GM23338 (cell line): ENCODE measurements at regions not wholly inside any gene's neighbourhood (a gene's known extent, or its start where the extent isn't known, plus 50 kb on each side); places are given as distances from the start of the nearest gene placed in this dataset.

Experiments used
- CREB1 ChIP-seq: fragments of 250-450 bp; sonication (Bioruptor Pico); IDR thresholded peaks from 2 replicates; pipeline ENCODE4 v1.5.0; 2020; ENCODE audit warnings: low read depth, mild to moderate bottlenecking, moderate library complexity
- CTCF ChIP-seq, 2 experiments: fragments of 200-600 bp in 1 of 2; sonication (generic) in 1 of 2; conservative IDR thresholded peaks; 2 replicates each; pipeline versions ENCODE4 v1.5.1 to v1.6.1; 2016 to 2017; ENCODE audit warnings: antibody characterized with exemption in 2 of 2, low read depth in 2 of 2, mild to moderate bottlenecking in 2 of 2, moderate library complexity in 1 of 2
- ETS1 ChIP-seq: IDR thresholded peaks from 2 replicates; pipeline ENCODE4 v1.6.1; 2016; ENCODE audit warnings: antibody characterized with exemption
- EZH2 ChIP-seq: fragments of 200-600 bp; sonication (generic); IDR thresholded peaks from one replicate; pipeline ENCODE4 v1.8.0; 2017; ENCODE audit warnings: antibody characterized with exemption, mild to moderate bottlenecking, low read depth; ENCODE audit not compliant: unreplicated experiment
- EZH2phosphoT487 ChIP-seq: fragments of 200-600 bp; sonication (generic); IDR thresholded peaks from one replicate; pipeline ENCODE4 v1.8.1; 2018; ENCODE audit warnings: antibody characterized with exemption; ENCODE audit not compliant: unreplicated experiment
- JUNB ChIP-seq: IDR thresholded peaks from one replicate; pipeline ENCODE4 v1.6.1; 2016; ENCODE audit warnings: antibody characterized with exemption; ENCODE audit not compliant: unreplicated experiment
- NANOG ChIP-seq: IDR thresholded peaks from 2 replicates; pipeline ENCODE4 v1.6.1; 2016; ENCODE audit warnings: antibody characterized with exemption, borderline replicate concordance
- POLR2AphosphoS5 ChIP-seq: IDR thresholded peaks from 2 replicates; pipeline ENCODE4 v1.6.1; 2016; ENCODE audit warnings: antibody characterized with exemption, low read depth
- REST ChIP-seq: IDR thresholded peaks from one replicate; pipeline ENCODE4 v1.6.1; 2018; ENCODE audit warnings: antibody characterized with exemption; ENCODE audit not compliant: unreplicated experiment
- STAT1 ChIP-seq: IDR thresholded peaks from one replicate; pipeline ENCODE4 v1.6.1; 2016; ENCODE audit warnings: antibody characterized with exemption; ENCODE audit not compliant: unreplicated experiment
- ZNF114 ChIP-seq: fragments of 250-450 bp; sonication (Bioruptor Pico); IDR thresholded peaks from 2 replicates; pipeline ENCODE4 v1.5.0; 2020; ENCODE audit warnings: mild to moderate bottlenecking, moderate library complexity
- ZNF331 ChIP-seq: fragments of 250-450 bp; sonication (Bioruptor Pico); IDR thresholded peaks from 2 replicates; pipeline ENCODE4 v1.5.0; 2020; ENCODE audit warnings: low read depth, mild to moderate bottlenecking, moderate library complexity
- ZNF462 ChIP-seq: fragments of 250-450 bp; sonication (Bioruptor Pico); IDR thresholded peaks from 2 replicates; pipeline ENCODE4 v1.5.0; 2020; ENCODE audit warnings: mild to moderate bottlenecking, moderate library complexity

- TF ChIP-seq EZH2 (no peak), REST (no peak), CTCF (conservative IDR thresholded peaks at IDR 0.05; ENCODE audit: low read depth in 2 of 2) (no peak), EZH2phosphoT487 (no peak), ZNF114 (no peak), POLR2AphosphoS5 (no peak), JUNB (no peak), CREB1 (CRISPR knock-in tag) (no peak), ZNF331 (CRISPR knock-in tag) (no peak), ETS1 (no peak), ZNF462 (CRISPR knock-in tag) (no peak), STAT1 (no peak), NANOG (no peak)
Measured at GRCh38 chr1:222399197-222399596, 148.7 kb downstream of the HHIPL2 start.
